H9 (cell line): ENCODE measurements at regions not wholly inside any gene's neighbourhood (a gene's known extent, or its start where the extent isn't known, plus 50 kb on each side); places are given as distances from the start of the nearest gene placed in this dataset.

ENCODE experiments used
- DNase-seq: peaks from one replicate; pipeline ENCODE4 v3.0.0-alpha.2; 2017
- H2AFZ ChIP-seq: one replicate; pipeline ENCODE4 v1.6.1; 2013; ENCODE audit warnings: mild to moderate bottlenecking, low read length, control low read depth, moderate library complexity
- H2AK5ac ChIP-seq: 2 replicates; pipeline ENCODE4 v1.6.1; 2013; ENCODE audit warnings: low read length, control low read depth, mixed read lengths; ENCODE audit not compliant: insufficient read length
- H2BK120ac ChIP-seq: one replicate; pipeline ENCODE4 v1.6.1; 2013; ENCODE audit warnings: low read depth, mild to moderate bottlenecking, low read length, control low read depth, inconsistent platforms; ENCODE audit not compliant: poor library complexity, severe bottlenecking
- H2BK12ac ChIP-seq: 2 replicates; pipeline ENCODE4 v1.6.1; 2013; ENCODE audit warnings: low read length, control low read depth, mixed read lengths, low read depth; ENCODE audit not compliant: insufficient read length
- H2BK15ac ChIP-seq: 2 replicates; pipeline ENCODE4 v1.6.1; 2013; ENCODE audit warnings: low read depth, low read length, control low read depth
- H2BK20ac ChIP-seq: one replicate; pipeline ENCODE4 v1.6.1; 2013; ENCODE audit warnings: low read depth, mild to moderate bottlenecking, low read length, control low read depth, inconsistent platforms; ENCODE audit not compliant: poor library complexity, severe bottlenecking
- H2BK5ac ChIP-seq: 2 replicates; pipeline ENCODE4 v1.6.1; 2013; ENCODE audit warnings: low read length, control low read depth, mixed read lengths; ENCODE audit not compliant: insufficient read length
- H3K14ac ChIP-seq: 2 replicates; pipeline ENCODE4 v1.6.1; 2013; ENCODE audit warnings: low read length, control low read depth; ENCODE audit not compliant: insufficient read depth
- H3K18ac ChIP-seq: 2 replicates; pipeline ENCODE4 v1.6.1; 2013; ENCODE audit warnings: low read depth, mild to moderate bottlenecking, mixed read lengths, low read length, control low read depth; ENCODE audit not compliant: insufficient read length
- H3K23ac ChIP-seq: 2 replicates; pipeline ENCODE4 v1.6.1; 2013; ENCODE audit warnings: low read length, control low read depth, mixed read lengths, low read depth; ENCODE audit not compliant: insufficient read length
- H3K23me2 ChIP-seq: 2 replicates; pipeline ENCODE4 v1.6.1; 2013; ENCODE audit warnings: low read depth, mild to moderate bottlenecking, mixed read lengths, low read length, control low read depth; ENCODE audit not compliant: insufficient read length, poor library complexity, severe bottlenecking
- H3K27ac ChIP-seq: 2 replicates; pipeline ENCODE4 v1.5.1; 2013; ENCODE audit warnings: low read length, control low read depth, mixed read lengths, low read depth; ENCODE audit not compliant: insufficient read length
- H3K27me3 ChIP-seq: 2 replicates; pipeline ENCODE4 v1.6.1; 2013; ENCODE audit warnings: low read length, control low read depth, inconsistent platforms; ENCODE audit not compliant: insufficient read depth
- H3K4ac ChIP-seq: 2 replicates; pipeline ENCODE4 v1.6.1; 2013; ENCODE audit warnings: low read depth, mild to moderate bottlenecking, control low read depth, inconsistent platforms, low read length, moderate library complexity
- H3K4me1 ChIP-seq: 2 replicates; pipeline ENCODE4 v1.6.1; 2013; ENCODE audit warnings: low read length, control low read depth, inconsistent platforms; ENCODE audit not compliant: insufficient read depth
- H3K4me2 ChIP-seq: 2 replicates; pipeline ENCODE4 v1.6.1; 2013; ENCODE audit warnings: low read length, control low read depth, mixed read lengths; ENCODE audit not compliant: insufficient read length, insufficient read depth
- H3K56ac ChIP-seq: 2 replicates; pipeline ENCODE4 v1.6.1; 2013; ENCODE audit warnings: low read depth, mild to moderate bottlenecking, mixed read lengths, low read length, control low read depth; ENCODE audit not compliant: insufficient read length
- H3K79me1 ChIP-seq: 2 replicates; pipeline ENCODE4 v1.6.1; 2013; ENCODE audit warnings: low read depth, mild to moderate bottlenecking, moderate library complexity, low read length, control low read depth, inconsistent platforms; ENCODE audit not compliant: insufficient read depth, poor library complexity, severe bottlenecking
- H3K79me2 ChIP-seq: 2 replicates; pipeline ENCODE4 v1.6.1; 2013; ENCODE audit warnings: low read length, control low read depth, inconsistent platforms; ENCODE audit not compliant: insufficient read depth
- H3K9ac ChIP-seq: 2 replicates; pipeline ENCODE4 v1.6.1; 2013; ENCODE audit warnings: low read length, control low read depth, mixed read lengths; ENCODE audit not compliant: insufficient read length; ENCODE audit errors: extremely low read depth
- H3K9me3 ChIP-seq: one replicate; pipeline ENCODE4 v1.6.1; 2013; ENCODE audit warnings: low read depth, low read length, inconsistent platforms; ENCODE audit not compliant: control insufficient read depth
- H3T11ph ChIP-seq: one replicate; pipeline ENCODE4 v1.6.1; 2013; ENCODE audit warnings: mild to moderate bottlenecking, low read length, control low read depth, inconsistent platforms
- H4K20me1 ChIP-seq: one replicate; pipeline ENCODE4 v1.6.1; 2013; ENCODE audit not compliant: control insufficient read depth, insufficient read length, insufficient read depth
- H4K5ac ChIP-seq: 2 replicates; pipeline ENCODE4 v1.6.1; 2013; ENCODE audit warnings: low read depth, mild to moderate bottlenecking, mixed read lengths, low read length, control low read depth; ENCODE audit not compliant: insufficient read length
- H4K8ac ChIP-seq: replicated peaks from 2 replicates; pipeline ENCODE4 v1.6.1; 2013; ENCODE audit warnings: low read length, control low read depth, mixed read lengths, low read depth; ENCODE audit not compliant: insufficient read length
- H4K91ac ChIP-seq: 2 replicates; pipeline ENCODE4 v1.6.1; 2013; ENCODE audit warnings: low read depth, mild to moderate bottlenecking, moderate library complexity, mixed read lengths, low read length, control low read depth; ENCODE audit not compliant: insufficient read length
- H3K27ac Mint-ChIP-seq, 3 experiments: 2 replicates in 2 of 3; 3 replicates in 1 of 3; pipeline ENCODE4 v1.8.0; 2020 to 2021; ENCODE audit warnings: mixed read lengths in 3 of 3, mild to moderate bottlenecking in 1 of 3, moderate library complexity in 1 of 3
- H3K27me3 Mint-ChIP-seq: 2 replicates; pipeline ENCODE4 v1.8.0; 2021; ENCODE audit warnings: low read depth, mild to moderate bottlenecking, moderate library complexity, mixed read lengths
- H3K36me3 Mint-ChIP-seq, 3 experiments: 2 replicates in 2 of 3; 3 replicates in 1 of 3; pipeline ENCODE4 v1.8.0; 2020 to 2021; ENCODE audit warnings: low read depth in 3 of 3, mixed read lengths in 3 of 3; ENCODE audit not compliant: insufficient read depth in 1 of 3
- H3K4me1 Mint-ChIP-seq, 2 experiments: 2 replicates each; pipeline ENCODE4 v1.8.0; 2020; ENCODE audit warnings: mixed read lengths in 2 of 2
- H3K4me3 Mint-ChIP-seq, 2 experiments: 2 replicates in 1 of 2; 3 replicates in 1 of 2; pipeline ENCODE4 v1.8.0; 2020 to 2021; ENCODE audit warnings: mild to moderate bottlenecking in 2 of 2, mixed read lengths in 2 of 2, moderate library complexity in 1 of 2
- H3K9me3 Mint-ChIP-seq, 2 experiments: 2 replicates in 1 of 2; 3 replicates in 1 of 2; pipeline ENCODE4 v1.8.0; 2020; ENCODE audit warnings: mild to moderate bottlenecking in 2 of 2, mixed read lengths in 2 of 2, moderate library complexity in 1 of 2
- CTCF ChIP-seq: fragments of 200-600 bp; sonication (generic); conservative IDR thresholded peaks from 3 replicates; pipeline ENCODE4 v1.8.0; 2021; ENCODE audit warnings: antibody characterized with exemption, mild to moderate bottlenecking
- WGBS: extraction: QIAGEN DNeasy Blood & Tissue Kit; methylation state at CpG from one replicate; pipeline ENCODE4 v1.1.7; 2013; ENCODE audit warnings: missing lambda C conversion rate, low lambda C conversion rate, mixed read lengths; ENCODE audit not compliant: insufficient read length; ENCODE audit errors: extremely low coverage; 5-methylcytosine and 5-hydroxymethylcytosine counted together

GRCh38 chr20:24835195-24835594, 113.9 kb upstream of the CST7 start:
- peaks cover 2% of the 10 kb centered on the region; the same call in 1 of the 2 replicates for H3K27me3 Mint-ChIP-seq
- H3K79me1 ChIP-seq, result no peaks in the 10 kb centered on the region
- no peak overlapping the region for H4K5ac ChIP-seq
- H2BK5ac ChIP-seq, result no peak overlapping the region
- H3K79me2 ChIP-seq, result no peaks in the 10 kb centered on the region
- H2AK5ac ChIP-seq, result no peak overlapping the region
- H3K23me2 ChIP-seq, result no peaks in the 10 kb centered on the region
- no peak overlapping the region for H4K91ac ChIP-seq
- no peak overlapping the region for H2BK15ac ChIP-seq
- no peak overlapping the region for H3K23ac ChIP-seq
- H3K4ac ChIP-seq, result no peak overlapping the region
- TF ChIP-seq CTCF, result no peak
- no peak overlapping the region; the same call in 1 of the 2 replicates for H3K14ac ChIP-seq
- H3T11ph ChIP-seq, result no peak overlapping the region
- H3K9ac ChIP-seq, result no peak overlapping the region
- H2BK20ac ChIP-seq, result no peak overlapping the region
- H3K4me3 Mint-ChIP-seq, result no peak overlapping the region
- no peaks in the 10 kb centered on the region for H3K27me3 ChIP-seq
- no peak overlapping the region for H2AFZ ChIP-seq
- no peak overlapping the region for H2BK12ac ChIP-seq
- H3K9me3 ChIP-seq, result no peaks in the 10 kb centered on the region
- no peaks in the 10 kb centered on the region for H3K9me3 Mint-ChIP-seq
- H2BK120ac ChIP-seq, result no peak overlapping the region
- H3K36me3 Mint-ChIP-seq, result no peaks in the 10 kb centered on the region
- H3K4me1 ChIP-seq, result no peaks in the 10 kb centered on the region
- no peak overlapping the region for H3K56ac ChIP-seq
- H3K27ac Mint-ChIP-seq, result no peak overlapping the region
- H4K8ac ChIP-seq, result no peak overlapping the region
- H3K18ac ChIP-seq, result no peak overlapping the region
- no peaks in the 10 kb centered on the region for H4K20me1 ChIP-seq
- DNase-seq, result peak; percentile 15
- no CpG with 5 or more reads among the region's 5 CpGs for WGBS
- H3K4me1 Mint-ChIP-seq, result peaks cover 0 to 3% of the 10 kb centered on the region in 2 experiments; a peak in 2 of 4 replicates
- no peak overlapping the region for H3K4me2 ChIP-seq
- H3K27ac ChIP-seq, result no peak overlapping the region
